SK-N-SH (cell line): ENCODE measurements at regions not wholly inside any gene's neighbourhood (a gene's known extent, or its start where the extent isn't known, plus 50 kb on each side); places are given as distances from the start of the nearest gene placed in this dataset.

Experiments used
- CTCF ChIA-PET: fragments of 300-600, 350-600 bp; formaldehyde crosslinking; extraction: SDS; loops from one replicate; lab custom pipeline; 2021; lab: Yijun Ruan, JAX
- POLR2A ChIA-PET: fragments of 350-600 bp; sonication (Branson Sonifier 250); formaldehyde crosslinking; extraction: SDS; loops from one replicate; lab custom pipeline; 2020; ENCODE audit warnings: antibody characterized with exemption, inconsistent platforms; lab: Yijun Ruan, JAX
- DNase-seq: peaks from one replicate; pipeline ENCODE4 v3.0.0; 2012
- H2AFZ ChIP-seq: fragments of 200-600 bp; sonication (generic); 2 replicates; pipeline ENCODE4 v1.8.1; 2016; ENCODE audit warnings: antibody characterized with exemption, mild to moderate bottlenecking, low read depth
- H3F3A ChIP-seq: fragments of 200-600 bp; sonication (generic); replicated peaks from 2 replicates; pipeline ENCODE3; 2016; ENCODE audit warnings: antibody characterized with exemption, mild to moderate bottlenecking; ENCODE audit not compliant: insufficient read depth
- H3K27ac ChIP-seq, 2 experiments: fragments of 200-500 bp in 1 of 2; fragments of 200-600 bp in 1 of 2; sonication (Bioruptor generic) in 1 of 2; sonication (generic), shearing (Covaris generic) in 1 of 2; 2 replicates each; pipeline versions ENCODE4 v1.5.1 to v1.6.1; 2014 to 2016; ENCODE audit warnings: low read depth in 2 of 2, inconsistent platforms in 1 of 2, low read length in 1 of 2, mild to moderate bottlenecking in 1 of 2, mixed read lengths in 1 of 2
- H3K27me3 ChIP-seq: fragments of 200-600 bp; sonication (generic), shearing (Covaris generic); 2 replicates; pipeline ENCODE4 v1.6.1; 2016; ENCODE audit warnings: mixed run types; ENCODE audit not compliant: insufficient read depth
- H3K36me3 ChIP-seq, 2 experiments: fragments of 200-500 bp in 1 of 2; fragments of 200-600 bp in 1 of 2; sonication (Bioruptor generic) in 1 of 2; sonication (generic) in 1 of 2; replicated peaks in 1 of 2; 2 replicates each; pipeline versions ENCODE3 to v1.5.1; 2014 to 2016; ENCODE audit warnings: low read length in 1 of 2, mild to moderate bottlenecking in 1 of 2; ENCODE audit not compliant: insufficient read depth in 2 of 2, control insufficient read depth in 1 of 2
- H3K4me1 ChIP-seq, 2 experiments: fragments of 200-500 bp in 1 of 2; fragments of 200-600 bp in 1 of 2; sonication (Bioruptor generic) in 1 of 2; sonication (generic), shearing (Covaris generic) in 1 of 2; 2 replicates each; pipeline versions ENCODE4 v1.5.1 to v1.6.1; 2014 to 2016; ENCODE audit warnings: low read depth in 1 of 2, low read length in 1 of 2, mixed run types in 1 of 2; ENCODE audit not compliant: insufficient read depth in 2 of 2, control insufficient read depth in 1 of 2
- H3K4me2 ChIP-seq: fragments of 200-600 bp; sonication (generic), shearing (Covaris generic); 2 replicates; pipeline ENCODE4 v1.6.1; 2017; ENCODE audit warnings: mixed run types
- H3K4me3 ChIP-seq, 2 experiments: fragments of 200-500 bp in 1 of 2; fragments of 200-600 bp in 1 of 2; sonication (Bioruptor generic) in 1 of 2; sonication (generic), shearing (Covaris generic) in 1 of 2; 2 replicates each; pipeline versions ENCODE4 v1.5.1 to v1.8.1; 2014 to 2016; ENCODE audit warnings: low read depth in 2 of 2, inconsistent platforms in 1 of 2, low read length in 1 of 2, mild to moderate bottlenecking in 1 of 2, mixed read lengths in 1 of 2, moderate library complexity in 1 of 2
- H3K79me2 ChIP-seq: fragments of 200-600 bp; sonication (generic); 2 replicates; pipeline ENCODE4 v1.8.1; 2017; ENCODE audit warnings: mild to moderate bottlenecking; ENCODE audit not compliant: insufficient read depth
- H3K9ac ChIP-seq: fragments of 200-600 bp; sonication (generic); 2 replicates; pipeline ENCODE4 v1.6.1; 2017; ENCODE audit warnings: mixed run types
- H3K9me2 ChIP-seq: fragments of 200-600 bp; sonication (generic); 2 replicates; pipeline ENCODE4 v1.6.1; 2017; ENCODE audit warnings: mixed run types
- H3K9me3 ChIP-seq: fragments of 200-600 bp; sonication (generic); 2 replicates; pipeline ENCODE4 v1.6.1; 2017; ENCODE audit warnings: mixed run types, mild to moderate bottlenecking, moderate library complexity
- H4K20me1 ChIP-seq: fragments of 200-600 bp; sonication (generic); 2 replicates; pipeline ENCODE4 v1.6.1; 2017; ENCODE audit warnings: mild to moderate bottlenecking, mixed run types; ENCODE audit not compliant: insufficient read depth
- CHD2 ChIP-seq: fragments of 150-350 bp; IDR thresholded peaks from 2 replicates; pipeline ENCODE4 v1.6.1; 2018; ENCODE audit warnings: low read length; ENCODE audit not compliant: partially characterized antibody
- EZH2phosphoT487 ChIP-seq: fragments of 200-600 bp; sonication (generic); IDR thresholded peaks from 2 replicates; pipeline ENCODE4 v1.6.1; 2017; ENCODE audit warnings: low read depth, mixed run types, mild to moderate bottlenecking, antibody characterized with exemption, moderate library complexity, borderline replicate concordance
- FOSL2 ChIP-seq: IDR thresholded peaks from 2 replicates; pipeline ENCODE4 v1.4.0; 2012; ENCODE audit warnings: low read depth, mild to moderate bottlenecking, moderate library complexity, borderline replicate concordance
- FOXM1 ChIP-seq: IDR thresholded peaks from 2 replicates; pipeline ENCODE4 v1.4.0; 2012; ENCODE audit warnings: low read depth, mild to moderate bottlenecking
- POLR2AphosphoS5 ChIP-seq: IDR thresholded peaks from 2 replicates; pipeline ENCODE4 v1.6.1; 2012; ENCODE audit warnings: low read depth, low read length
- RCOR1 ChIP-seq: fragments of 150-350 bp; IDR thresholded peaks from 2 replicates; pipeline ENCODE4 v1.6.1; 2017; ENCODE audit warnings: antibody characterized with exemption, low read length
- SIN3A ChIP-seq: IDR thresholded peaks from 2 replicates; pipeline ENCODE4 v1.6.1; 2012; ENCODE audit warnings: low read depth, mild to moderate bottlenecking, low read length, moderate library complexity, borderline replicate concordance
- SMC3 ChIP-seq: IDR thresholded peaks from 2 replicates; pipeline ENCODE4 v1.6.1; 2012; ENCODE audit warnings: low read depth, low read length, improper control_type of control experiment
- WGBS: methylation state at CpG from one replicate; pipeline ENCODE4 v1.1.6; 2017; ENCODE audit warnings: low lambda C conversion rate; 5-methylcytosine and 5-hydroxymethylcytosine counted together

- no peak overlapping the region for H3K4me2 ChIP-seq
- 25% methylated on average over 3 of the region's 3 CpGs for WGBS
- H3F3A ChIP-seq = no peaks in the 10 kb centered on the region
- H3K27ac ChIP-seq = no peak overlapping the region
- H3K9me2 ChIP-seq = no peaks in the 10 kb centered on the region
- no peaks in the 10 kb centered on the region for H3K36me3 ChIP-seq
- H3K9me3 ChIP-seq = no peaks in the 10 kb centered on the region
- DNase-seq = no peak
- H3K4me1 ChIP-seq = no peaks in the 10 kb centered on the region
- no peaks in the 10 kb centered on the region; the same call in 1 of the 2 replicates for H3K27me3 ChIP-seq
- no peaks in the 10 kb centered on the region for H3K79me2 ChIP-seq
- H3K4me3 ChIP-seq = no peak overlapping the region
- H4K20me1 ChIP-seq = no peaks in the 10 kb centered on the region
- H2AFZ ChIP-seq = no peak overlapping the region
- TF ChIP-seq FOSL2 (no peak), FOXM1 (no peak), CHD2 (no peak)
- H3K9ac ChIP-seq = no peak overlapping the region
- POLR2A ChIA-PET = no interaction called here
- CTCF ChIA-PET = no interaction called here
These were observed 1022.1 kb downstream of the CDH18 start for GRCh38 chr5:18965893-18966292.

GRCh38 chr5:18967637-18968036, 1020.4 kb downstream of the CDH18 start:
- H3K9me2 ChIP-seq = no peaks in the 10 kb centered on the region
- no peaks in the 10 kb centered on the region for H3K36me3 ChIP-seq
- no peak overlapping the region for H2AFZ ChIP-seq
- POLR2A ChIA-PET = no interaction called here
- no peaks in the 10 kb centered on the region for H3F3A ChIP-seq
- H3K9ac ChIP-seq = no peak overlapping the region
- no peaks in the 10 kb centered on the region for H3K4me1 ChIP-seq
- no peaks in the 10 kb centered on the region for H3K9me3 ChIP-seq
- WGBS = 23% methylated on average over 1 of the region's 1 CpG
- TF ChIP-seq RCOR1 (no peak), SIN3A (no peak), EZH2phosphoT487 (no peak), POLR2AphosphoS5 (no peak)
- TF ChIP-seq, all 33 proteins: peak for 0
- Histone ChIP-seq H3K27me3 (no peaks in the 10 kb centered on the region; the same call in 1 of the 2 replicates), H3K4me2 (no peak overlapping the region), H3K79me2 (no peaks in the 10 kb centered on the region), H3K4me3 (no peak overlapping the region), H4K20me1 (no peaks in the 10 kb centered on the region), H3K27ac (no peak overlapping the region)
- no peak for DNase-seq
- CTCF ChIA-PET = no interaction called here

DNA sequence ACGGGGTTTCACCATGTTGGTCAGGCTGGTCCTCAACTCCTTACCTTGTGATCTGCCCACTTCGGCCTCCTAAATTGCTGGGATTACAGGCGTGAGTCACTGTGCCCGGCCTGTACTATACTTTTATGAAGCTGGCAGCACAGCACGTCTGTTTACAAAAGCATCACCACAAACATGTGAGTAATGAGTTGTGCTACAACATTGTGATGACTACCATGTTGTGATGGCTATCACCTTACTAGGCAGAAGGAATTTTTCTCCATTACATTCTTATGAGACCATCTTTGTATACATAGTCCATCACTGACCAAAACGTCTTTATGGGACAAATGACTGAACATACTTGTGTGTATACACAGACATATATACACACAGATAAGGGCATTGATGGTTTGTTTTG, 1019.0 kb downstream of the CDH18 start:
- ChIA-PET CTCF (no interaction called here), POLR2A (no interaction called here)
- H2AFZ ChIP-seq = no peak overlapping the region
- no peak for TF ChIP-seq SMC3
- no peaks in the 10 kb centered on the region for H3K79me2 ChIP-seq
- no peaks in the 10 kb centered on the region for H3K36me3 ChIP-seq
- 0% methylated on average over 6 of the region's 6 CpGs for WGBS
- no peaks in the 10 kb centered on the region; the same call in 1 of the 2 replicates for H3K27me3 ChIP-seq
- H3K4me3 ChIP-seq = no peak overlapping the region
- H3K4me1 ChIP-seq = no peaks in the 10 kb centered on the region
- H3K9me3 ChIP-seq = no peaks in the 10 kb centered on the region
- no peak overlapping the region for H3K9ac ChIP-seq
- H3K27ac ChIP-seq = no peak overlapping the region
- no peaks in the 10 kb centered on the region for H3K9me2 ChIP-seq
- no peaks in the 10 kb centered on the region for H4K20me1 ChIP-seq
- H3K4me2 ChIP-seq = no peak overlapping the region
- no peaks in the 10 kb centered on the region for H3F3A ChIP-seq
- no peak for DNase-seq
